IMR-90 (cell line): ENCODE measurements at regions not wholly inside any gene's neighbourhood (a gene's known extent, or its start where the extent isn't known, plus 50 kb on each side); places are given as distances from the start of the nearest gene placed in this dataset.

Experiments used
- BHLHE40 ChIP-seq: fragments of 150-350 bp; IDR thresholded peaks from 2 replicates; pipeline ENCODE4 v1.6.1; 2016; ENCODE audit warnings: mild to moderate bottlenecking, low read depth, low read length
- MAFK ChIP-seq: IDR thresholded peaks from 2 replicates; pipeline ENCODE4 v1.6.1; 2012; ENCODE audit warnings: low read depth, low read length, improper control_type of control experiment
- POLR2A ChIP-seq: IDR thresholded peaks from 2 replicates; pipeline ENCODE4 v1.6.1; 2012; ENCODE audit warnings: mild to moderate bottlenecking, low read depth, low read length
- RAD21 ChIP-seq: IDR thresholded peaks from 2 replicates; pipeline ENCODE4 v1.6.1; 2012; ENCODE audit warnings: low read length, improper control_type of control experiment
- RFX5 ChIP-seq: IDR thresholded peaks from 2 replicates; pipeline ENCODE4 v1.8.0; 2012; ENCODE audit warnings: low read depth, mild to moderate bottlenecking, low read length, moderate library complexity
- TF ChIP-seq, protein P1 (sequence below): conservative IDR thresholded peaks from 2 replicates; pipeline ENCODE4 v1.5.1; 2012; ENCODE audit warnings: mild to moderate bottlenecking, low read depth, low read length, improper control_type of control experiment
- TF ChIP-seq, protein P2 (sequence below): fragments of 150-350 bp; IDR thresholded peaks from 2 replicates; pipeline ENCODE4 v1.6.1; 2017; ENCODE audit warnings: mild to moderate bottlenecking, antibody characterized with exemption, low read length, low read depth

DNA sequence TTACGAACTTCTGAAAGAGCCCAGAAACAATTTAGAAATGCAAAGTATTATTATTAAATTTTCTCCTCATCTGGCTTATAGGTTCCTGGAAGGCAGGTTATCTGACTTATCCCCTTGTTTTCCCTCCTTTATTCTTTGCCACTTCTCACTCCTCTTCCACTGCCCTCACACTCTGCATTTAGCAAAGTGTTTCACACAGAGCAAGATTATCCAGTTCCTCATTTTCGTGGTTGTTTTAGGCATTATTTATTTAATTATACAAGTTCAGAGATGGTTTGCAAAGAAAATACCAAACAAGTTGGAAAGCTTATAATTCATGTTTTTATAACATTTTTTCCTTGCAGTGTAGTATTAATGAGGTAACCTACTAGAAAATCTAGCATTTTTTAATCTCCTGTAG lies 544.9 kb downstream of the NSUN3 start:
- TF ChIP-seq MAFK (no peak), POLR2A (no peak), RAD21 (no peak), RFX5 (no peak), BHLHE40 (no peak)
- TF ChIP-seq, protein P1, sequence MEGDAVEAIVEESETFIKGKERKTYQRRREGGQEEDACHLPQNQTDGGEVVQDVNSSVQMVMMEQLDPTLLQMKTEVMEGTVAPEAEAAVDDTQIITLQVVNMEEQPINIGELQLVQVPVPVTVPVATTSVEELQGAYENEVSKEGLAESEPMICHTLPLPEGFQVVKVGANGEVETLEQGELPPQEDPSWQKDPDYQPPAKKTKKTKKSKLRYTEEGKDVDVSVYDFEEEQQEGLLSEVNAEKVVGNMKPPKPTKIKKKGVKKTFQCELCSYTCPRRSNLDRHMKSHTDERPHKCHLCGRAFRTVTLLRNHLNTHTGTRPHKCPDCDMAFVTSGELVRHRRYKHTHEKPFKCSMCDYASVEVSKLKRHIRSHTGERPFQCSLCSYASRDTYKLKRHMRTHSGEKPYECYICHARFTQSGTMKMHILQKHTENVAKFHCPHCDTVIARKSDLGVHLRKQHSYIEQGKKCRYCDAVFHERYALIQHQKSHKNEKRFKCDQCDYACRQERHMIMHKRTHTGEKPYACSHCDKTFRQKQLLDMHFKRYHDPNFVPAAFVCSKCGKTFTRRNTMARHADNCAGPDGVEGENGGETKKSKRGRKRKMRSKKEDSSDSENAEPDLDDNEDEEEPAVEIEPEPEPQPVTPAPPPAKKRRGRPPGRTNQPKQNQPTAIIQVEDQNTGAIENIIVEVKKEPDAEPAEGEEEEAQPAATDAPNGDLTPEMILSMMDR: no peak
- TF ChIP-seq, protein P2, sequence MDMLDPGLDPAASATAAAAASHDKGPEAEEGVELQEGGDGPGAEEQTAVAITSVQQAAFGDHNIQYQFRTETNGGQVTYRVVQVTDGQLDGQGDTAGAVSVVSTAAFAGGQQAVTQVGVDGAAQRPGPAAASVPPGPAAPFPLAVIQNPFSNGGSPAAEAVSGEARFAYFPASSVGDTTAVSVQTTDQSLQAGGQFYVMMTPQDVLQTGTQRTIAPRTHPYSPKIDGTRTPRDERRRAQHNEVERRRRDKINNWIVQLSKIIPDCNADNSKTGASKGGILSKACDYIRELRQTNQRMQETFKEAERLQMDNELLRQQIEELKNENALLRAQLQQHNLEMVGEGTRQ: no peak
